ENCODE measurements at regions not wholly inside any gene's neighbourhood (a gene's known extent, or its start where the extent isn't known, plus 50 kb on each side); places are given as distances from the start of the nearest gene placed in this dataset.

GRCh38 chr15:87753539-87753938 is 503.0 kb downstream of the NTRK3 start:
- TF ChIP-seq CTCF (IDR thresholded peaks at IDR 0.05 in 8 of 11, conservative IDR thresholded peaks at IDR 0.05 in 3 of 11) (no peak), POLR2A (IDR thresholded peaks at IDR 0.05) (no peak), POLR2AphosphoS5 (IDR thresholded peaks at IDR 0.05) (no peak)
